Astrocyte of the cerebellum (primary cell): ENCODE measurements at regions not wholly inside any gene's neighbourhood (a gene's known extent, or its start where the extent isn't known, plus 50 kb on each side); places are given as distances from the start of the nearest gene placed in this dataset.

Experiments used
- DNase-seq: peaks from one replicate; pipeline ENCODE4 v3.0.0-alpha.2; 2011; ENCODE audit warnings: low read depth
- H3K4me3 ChIP-seq: 2 replicates; pipeline ENCODE4 v1.5.1; 2011; ENCODE audit warnings: mild to moderate bottlenecking, low read depth, low read length, moderate library complexity
- in situ Hi-C: cut with HindIII; loops from 2 replicates; pipeline ENCODE4 v1.10.0; 2017; ENCODE audit warnings: low sequenced_read_pairs
- TF ChIP-seq, protein P1 (sequence below): IDR thresholded peaks from 2 replicates; pipeline ENCODE4 v1.5.1; 2012; ENCODE audit warnings: low read length, low read depth, moderate library complexity, mild to moderate bottlenecking; ENCODE audit errors: missing control alignments

- no peak overlapping the region for H3K4me3 ChIP-seq
- in situ Hi-C loops: no loop called here
- TF ChIP-seq, protein P1, sequence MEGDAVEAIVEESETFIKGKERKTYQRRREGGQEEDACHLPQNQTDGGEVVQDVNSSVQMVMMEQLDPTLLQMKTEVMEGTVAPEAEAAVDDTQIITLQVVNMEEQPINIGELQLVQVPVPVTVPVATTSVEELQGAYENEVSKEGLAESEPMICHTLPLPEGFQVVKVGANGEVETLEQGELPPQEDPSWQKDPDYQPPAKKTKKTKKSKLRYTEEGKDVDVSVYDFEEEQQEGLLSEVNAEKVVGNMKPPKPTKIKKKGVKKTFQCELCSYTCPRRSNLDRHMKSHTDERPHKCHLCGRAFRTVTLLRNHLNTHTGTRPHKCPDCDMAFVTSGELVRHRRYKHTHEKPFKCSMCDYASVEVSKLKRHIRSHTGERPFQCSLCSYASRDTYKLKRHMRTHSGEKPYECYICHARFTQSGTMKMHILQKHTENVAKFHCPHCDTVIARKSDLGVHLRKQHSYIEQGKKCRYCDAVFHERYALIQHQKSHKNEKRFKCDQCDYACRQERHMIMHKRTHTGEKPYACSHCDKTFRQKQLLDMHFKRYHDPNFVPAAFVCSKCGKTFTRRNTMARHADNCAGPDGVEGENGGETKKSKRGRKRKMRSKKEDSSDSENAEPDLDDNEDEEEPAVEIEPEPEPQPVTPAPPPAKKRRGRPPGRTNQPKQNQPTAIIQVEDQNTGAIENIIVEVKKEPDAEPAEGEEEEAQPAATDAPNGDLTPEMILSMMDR: no peak
- no peak for DNase-seq
Measured at GRCh38 chr12:115758183-115758582, 519.3 kb downstream of the MED13L start.

DNA sequence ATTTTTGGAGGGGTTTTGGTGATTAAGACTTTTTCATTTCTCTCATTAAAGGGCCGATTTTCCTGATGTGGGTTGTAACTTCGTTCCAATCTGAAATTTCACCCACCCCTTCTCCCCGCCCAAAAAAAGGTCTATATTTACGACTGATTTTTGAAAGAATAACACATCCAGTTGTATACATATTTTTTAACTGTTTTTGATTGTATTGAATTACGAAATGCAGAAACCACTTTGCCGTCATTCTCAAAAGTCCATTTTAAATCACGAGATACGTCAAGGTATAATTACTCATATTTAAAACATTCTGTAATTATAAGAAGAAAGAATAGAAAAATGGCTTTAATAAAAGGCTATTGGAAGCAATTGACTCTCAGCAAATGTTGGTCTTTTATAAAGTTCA, 520.7 kb downstream of the MED13L start:
- in situ Hi-C loops: no loop called here
- no peak for DNase-seq
- no peak overlapping the region for H3K4me3 ChIP-seq
- TF ChIP-seq, protein P1: no peak

- H3K4me3 ChIP-seq: no peak overlapping the region
- in situ Hi-C loops: no loop called here
- DNase-seq: no peak
- TF ChIP-seq, protein P1: no peak
Measured at GRCh38 chr12:115756271-115756670, 521.2 kb downstream of the MED13L start.

DNA sequence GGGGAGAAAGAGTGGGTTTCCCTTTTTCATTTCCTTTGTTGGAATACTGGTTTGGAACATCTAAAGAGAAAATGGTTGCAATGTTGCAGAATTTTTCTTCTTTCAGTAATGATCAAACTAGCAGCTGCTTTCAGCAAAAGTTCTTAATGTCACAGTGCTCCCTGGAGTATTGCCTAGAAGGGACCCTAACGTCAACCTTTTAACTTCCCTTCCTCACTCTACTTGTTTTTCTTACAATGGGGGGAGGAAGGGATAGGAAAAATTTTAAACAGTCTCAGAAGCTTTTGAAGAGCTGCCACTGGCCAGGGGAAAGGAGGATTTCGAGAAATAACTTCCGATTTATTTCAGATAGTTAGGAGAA, 521.8 kb downstream of the MED13L start:
- TF ChIP-seq, protein P1: no peak
- no peak overlapping the region for H3K4me3 ChIP-seq
- in situ Hi-C loops: no loop called here
- DNase-seq: no peak

DNA sequence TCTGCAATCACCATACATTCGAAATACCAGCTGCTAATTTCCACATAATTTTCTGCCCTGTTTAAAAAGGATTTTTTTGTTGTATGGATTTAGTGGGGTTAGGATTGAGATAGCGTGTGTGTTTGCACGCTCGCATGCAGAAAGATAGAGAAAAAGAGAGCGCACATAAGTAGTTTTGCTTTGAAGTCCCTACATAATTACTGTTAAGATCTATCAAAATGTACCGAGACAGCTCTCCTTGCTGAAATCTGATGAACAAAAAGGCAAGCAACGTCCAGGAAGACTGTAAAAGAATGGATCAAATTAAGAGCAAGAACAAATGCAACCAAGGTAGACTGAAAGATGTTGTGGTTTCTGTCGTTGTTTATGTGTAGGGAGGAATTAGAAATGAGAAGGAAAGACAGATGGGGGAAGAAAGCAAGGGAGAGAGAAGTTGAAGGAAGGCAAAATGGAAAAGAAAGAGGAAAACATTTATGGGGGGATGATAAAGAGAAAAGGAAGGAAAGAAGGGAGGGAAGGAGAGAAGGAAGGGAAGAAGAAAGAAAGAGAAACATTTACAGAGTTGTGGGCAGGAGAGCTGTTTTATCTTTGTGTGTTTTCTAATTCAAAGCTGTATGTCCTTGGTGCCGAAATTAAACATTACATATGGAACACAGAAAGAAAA, 522.3 kb downstream of the MED13L start:
- H3K4me3 ChIP-seq: no peak overlapping the region
- in situ Hi-C loops: no loop called here
- TF ChIP-seq, protein P1: no peak
- DNase-seq: no peak

DNA sequence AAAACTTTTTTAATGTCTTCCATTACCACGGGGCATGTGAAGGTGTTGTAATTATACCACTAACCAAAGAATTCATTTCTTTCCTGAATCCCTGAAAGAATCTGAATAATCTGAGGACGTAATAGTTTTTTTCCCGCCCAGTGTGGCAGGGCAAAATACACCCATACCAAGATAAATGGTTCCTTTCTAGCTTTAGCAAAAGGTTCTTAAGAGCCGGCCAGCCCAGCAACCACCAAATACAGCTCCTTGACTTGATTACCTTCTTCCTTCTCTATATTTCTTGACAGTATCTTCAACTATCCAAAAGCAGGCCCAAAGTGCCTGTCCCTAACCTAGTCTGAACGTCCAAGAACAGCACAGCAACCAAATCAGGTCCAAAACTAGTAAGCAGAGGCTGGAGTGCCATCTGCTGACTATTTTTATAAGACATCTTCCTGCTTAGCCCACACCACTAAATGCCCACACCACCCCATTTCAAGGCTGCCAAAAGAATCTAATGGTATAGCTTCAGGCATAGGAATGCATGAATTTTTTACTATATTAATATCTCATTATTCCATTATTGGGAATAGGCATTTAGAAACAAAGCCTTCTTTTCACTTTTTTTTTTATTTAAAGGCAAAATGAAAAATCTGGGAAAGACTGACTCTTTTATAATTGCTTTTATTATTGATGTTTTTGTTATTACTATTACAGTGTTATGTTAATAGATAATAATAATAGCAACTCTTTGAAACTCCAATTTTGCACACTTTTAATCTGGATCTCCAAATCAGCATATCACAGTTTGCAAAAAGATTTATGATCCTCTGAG, 524.4 kb downstream of the MED13L start:
- no peak overlapping the region for H3K4me3 ChIP-seq
- TF ChIP-seq, protein P1: peak; percentile 71
- DNase-seq: peak; percentile 44
- in situ Hi-C loops: no loop called here
